ENCODE measurements at regions not wholly inside any gene's neighbourhood (a gene's known extent, or its start where the extent isn't known, plus 50 kb on each side); places are given as distances from the start of the nearest gene placed in this dataset.

DNA sequence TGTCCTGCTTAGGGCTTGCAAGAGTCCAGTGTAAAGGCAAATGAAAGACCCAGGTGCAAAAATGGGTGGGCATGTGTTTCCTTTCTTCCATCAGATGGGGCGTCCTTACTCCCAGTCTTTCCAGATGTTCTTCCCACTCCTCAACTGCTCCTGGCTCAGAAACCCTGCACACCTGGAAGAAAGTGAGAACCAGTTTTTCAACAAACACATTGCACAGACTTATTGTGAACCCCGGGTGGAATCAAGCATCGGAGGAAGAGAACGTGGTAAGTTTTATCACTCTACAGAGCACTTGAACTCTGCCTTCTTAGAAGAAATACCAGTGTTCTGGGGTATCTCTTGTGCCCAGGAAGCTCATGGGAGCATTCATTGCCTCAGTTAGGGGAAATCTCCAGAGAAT lies 93.3 kb downstream of the TMX1 start:
- no peaks in the 10 kb centered on the region for H3K79me2 ChIP-seq (ENCODE audit: control insufficient read depth in 1 of 2, insufficient read depth in 2 of 2, low read length in 2 of 2)
- no peak overlapping the region for H4K8ac ChIP-seq (ENCODE audit: extremely low read depth, insufficient read depth, low read length)
- H2BK120ac ChIP-seq (replicated peaks; ENCODE audit: low read depth, low read length), result no peak overlapping the region
- no peak overlapping the region for H2BK5ac ChIP-seq (ENCODE audit: low read depth, low read length)
- no peak overlapping the region for H2AK5ac ChIP-seq (ENCODE audit: low read depth, low read length)
- H3K4me1 ChIP-seq (replicated peaks in 1 of 4; ENCODE audit: control insufficient read depth in 3 of 4, insufficient read depth in 4 of 4, low read length in 3 of 4), result no peaks in the 10 kb centered on the region; a peak in 2 of 7 replicates
- no peaks in the 10 kb centered on the region for H4K20me1 ChIP-seq (replicated peaks in 1 of 2; ENCODE audit: control insufficient read depth in 1 of 2, insufficient read depth in 2 of 2, low read length in 2 of 2)
- no peak overlapping the region for H3K27ac ChIP-seq (ENCODE audit: low read depth, low read length)
- no peak for DNase-seq (ENCODE audit: low read depth in 1 of 2, low spot score in 2 of 2)
- H3K4ac ChIP-seq (replicated peaks; ENCODE audit: insufficient read length, low read depth, low read length), result no peak overlapping the region
- CTCF ChIA-PET (ENCODE audit: partially characterized antibody), result interaction anchor here (1.0 to 2.0 kb wide), 2 partner anchors 16 to 447 kb away, joined by 3 to 5 read pairs; no protein-coding TSS in a partner anchor
- H3K18ac ChIP-seq (ENCODE audit: extremely low read depth, low read length), result no peak overlapping the region
- H2AFZ ChIP-seq (ENCODE audit: low read length), result no peak overlapping the region
- TF ChIP-seq TCF12 (IDR thresholded peaks at IDR 0.05; ENCODE audit: low read depth, low read length) (no peak), EGR1 (IDR thresholded peaks at IDR 0.05; ENCODE audit: borderline replicate concordance, low read depth, low read length) (no peak)
- TF ChIP-seq, protein P1, sequence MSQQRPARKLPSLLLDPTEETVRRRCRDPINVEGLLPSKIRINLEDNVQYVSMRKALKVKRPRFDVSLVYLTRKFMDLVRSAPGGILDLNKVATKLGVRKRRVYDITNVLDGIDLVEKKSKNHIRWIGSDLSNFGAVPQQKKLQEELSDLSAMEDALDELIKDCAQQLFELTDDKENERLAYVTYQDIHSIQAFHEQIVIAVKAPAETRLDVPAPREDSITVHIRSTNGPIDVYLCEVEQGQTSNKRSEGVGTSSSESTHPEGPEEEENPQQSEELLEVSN (IDR thresholded peaks at IDR 0.05), result no peak
- TF ChIP-seq, protein P2, sequence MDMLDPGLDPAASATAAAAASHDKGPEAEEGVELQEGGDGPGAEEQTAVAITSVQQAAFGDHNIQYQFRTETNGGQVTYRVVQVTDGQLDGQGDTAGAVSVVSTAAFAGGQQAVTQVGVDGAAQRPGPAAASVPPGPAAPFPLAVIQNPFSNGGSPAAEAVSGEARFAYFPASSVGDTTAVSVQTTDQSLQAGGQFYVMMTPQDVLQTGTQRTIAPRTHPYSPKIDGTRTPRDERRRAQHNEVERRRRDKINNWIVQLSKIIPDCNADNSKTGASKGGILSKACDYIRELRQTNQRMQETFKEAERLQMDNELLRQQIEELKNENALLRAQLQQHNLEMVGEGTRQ (IDR thresholded peaks at IDR 0.05; ENCODE audit: low read length), result no peak
- no peak overlapping the region for H4K91ac ChIP-seq (replicated peaks; ENCODE audit: insufficient read length, low read length)
- 85% methylated on average over 4 of the region's 4 CpGs; no CpG with 5 or more reads in 1 of the 2 experiments for WGBS, 2 experiments (ENCODE audit: extremely low coverage in 1 of 2, insufficient coverage in 1 of 2, insufficient read length in 1 of 2, insufficient replicate concordance in 2 of 2, low coverage in 1 of 2, low lambda C conversion rate in 2 of 2, missing lambda C conversion rate in 1 of 2)
- no peak overlapping the region for H3K4me2 ChIP-seq (ENCODE audit: insufficient read depth in 1 of 2, low read depth in 2 of 2, low read length in 2 of 2)
- no peak overlapping the region for H4K5ac ChIP-seq (ENCODE audit: insufficient read length, low read depth, low read length)
- H3K9ac ChIP-seq (replicated peaks in 1 of 4; ENCODE audit: extremely low read depth in 1 of 4, low read depth in 3 of 4, low read length in 3 of 4), result no peak overlapping the region
- no peak overlapping the region for H2BK15ac ChIP-seq (ENCODE audit: low read length)
- H3K56ac ChIP-seq (replicated peaks; ENCODE audit: insufficient read length, low read depth, low read length), result no peak overlapping the region
- H3K4me3 ChIP-seq (ENCODE audit: extremely low read depth in 1 of 4, insufficient read depth in 2 of 4, low read depth in 3 of 4, low read length in 4 of 4), result no peak overlapping the region
- no peak overlapping the region for H3K14ac ChIP-seq (ENCODE audit: insufficient read length)
- no peaks in the 10 kb centered on the region for H3K9me3 ChIP-seq (ENCODE audit: insufficient read depth in 2 of 2, low read depth in 1 of 2, low read length in 1 of 2)
- H3K23ac ChIP-seq (ENCODE audit: insufficient read length), result no peak overlapping the region
- H3K23me2 ChIP-seq (ENCODE audit: low read depth, low read length), result no peaks in the 10 kb centered on the region
- H3K36me3 ChIP-seq (ENCODE audit: control insufficient read depth in 2 of 4, insufficient read depth in 4 of 4, low read length in 3 of 4), result no peaks in the 10 kb centered on the region
- POLR2A ChIA-PET (ENCODE audit: partially characterized antibody), result no interaction called here
- no peaks in the 10 kb centered on the region for H3K79me1 ChIP-seq (ENCODE audit: low read depth, low read length)
- no peaks in the 10 kb centered on the region for H3K27me3 ChIP-seq (replicated peaks in 1 of 4; ENCODE audit: control insufficient read depth in 3 of 4, extremely low read depth in 1 of 4, insufficient read depth in 3 of 4, low read length in 3 of 4)
- no peak for FAIRE-seq
- H2BK20ac ChIP-seq (ENCODE audit: low read length), result no peak overlapping the region
- H2BK12ac ChIP-seq (ENCODE audit: low read depth, low read length), result no peak overlapping the region

Data from H1 (cell line).